OCI-LY3 (cell line): ENCODE measurements at regions not wholly inside any gene's neighbourhood (a gene's known extent, or its start where the extent isn't known, plus 50 kb on each side); places are given as distances from the start of the nearest gene placed in this dataset.

Experiments
- H2AFZ ChIP-seq: fragments of 200-600, 300-600 bp; shearing (Covaris generic); 2 replicates; pipeline ENCODE4 v1.6.0; 2014; ENCODE audit warnings: antibody characterized with exemption, low read depth, low read length
- H3K27ac ChIP-seq: fragments of 200-600, 300-600 bp; sonication (generic); 2 replicates; pipeline ENCODE4 v1.5.1; 2014; ENCODE audit warnings: mild to moderate bottlenecking, low read length, moderate library complexity, mixed read lengths
- H3K27me3 ChIP-seq: fragments of 200-600, 300-600 bp; sonication (generic); 2 replicates; pipeline ENCODE4 v1.6.1; 2014; ENCODE audit warnings: low read depth, low read length, mixed read lengths
- H3K36me3 ChIP-seq: fragments of 200-600, 300-600 bp; sonication (generic); replicated peaks from 2 replicates; pipeline ENCODE3; 2014; ENCODE audit warnings: low read depth, low read length, mixed read lengths
- H3K4me1 ChIP-seq: fragments of 300-600, 200-600 bp; sonication (generic); 2 replicates; pipeline ENCODE4 v1.6.1; 2014; ENCODE audit warnings: low read length, mixed read lengths
- H3K4me2 ChIP-seq: fragments of 200-600, 300-600 bp; sonication (generic); 2 replicates; pipeline ENCODE4 v1.6.1; 2014; ENCODE audit warnings: low read length, mixed read lengths
- H3K4me3 ChIP-seq: fragments of 300-600, 200-600 bp; sonication (generic); 2 replicates; pipeline ENCODE4 v1.5.1; 2014; ENCODE audit warnings: antibody characterized with exemption, mild to moderate bottlenecking, low read length, moderate library complexity
- H3K79me2 ChIP-seq: fragments of 300-600, 200-600 bp; shearing (Covaris generic); 2 replicates; pipeline ENCODE4 v1.6.1; 2014; ENCODE audit warnings: mild to moderate bottlenecking, low read length, mixed read lengths
- H3K9ac ChIP-seq: fragments of 300-600, 200-600 bp; shearing (Covaris generic); 2 replicates; pipeline ENCODE4 v1.6.0; 2014; ENCODE audit warnings: mild to moderate bottlenecking, low read length, moderate library complexity
- H3K9me3 ChIP-seq: fragments of 200-600, 300-600 bp; shearing (Covaris generic); 2 replicates; pipeline ENCODE4 v1.6.1; 2014; ENCODE audit warnings: low read length, mixed read lengths; ENCODE audit not compliant: insufficient read depth
- H4K20me1 ChIP-seq: fragments of 200-600, 300-600 bp; sonication (generic); 2 replicates; pipeline ENCODE4 v1.6.1; 2016; ENCODE audit warnings: low read length, mixed read lengths; ENCODE audit not compliant: insufficient read depth
- CTCF ChIP-seq: fragments of 200-600, 300-600 bp; sonication (generic); IDR thresholded peaks from 2 replicates; pipeline ENCODE4 v1.5.1; 2014; ENCODE audit warnings: antibody characterized with exemption, low read length, low read depth
- EZH2phosphoT487 ChIP-seq: fragments of 200-600 bp; shearing (Covaris generic); IDR thresholded peaks from 2 replicates; pipeline ENCODE4 v1.6.1; 2018; ENCODE audit warnings: antibody characterized with exemption, mixed run types, low read depth

- no peak for TF ChIP-seq CTCF
- no peak for TF ChIP-seq EZH2phosphoT487
- no peaks in the 10 kb centered on the region for H3K27me3 ChIP-seq
- H3K9ac ChIP-seq, result no peak overlapping the region
- no peaks in the 10 kb centered on the region for H3K79me2 ChIP-seq
- no peaks in the 10 kb centered on the region for H3K9me3 ChIP-seq
- no peaks in the 10 kb centered on the region for H3K4me1 ChIP-seq
- H3K27ac ChIP-seq, result no peak overlapping the region
- H4K20me1 ChIP-seq, result no peaks in the 10 kb centered on the region
- no peaks in the 10 kb centered on the region for H3K36me3 ChIP-seq
- H3K4me3 ChIP-seq, result no peak overlapping the region
- H2AFZ ChIP-seq, result no peak overlapping the region
- no peak overlapping the region; the same call in 1 of the 2 replicates for H3K4me2 ChIP-seq
Measured at GRCh38 chr16:80027007-80027965, 426.7 kb upstream of the MAF start.

GRCh38 chr16:80025236-80025635, 424.7 kb upstream of the MAF start:
- Histone ChIP-seq H3K27me3 (no peaks in the 10 kb centered on the region), H3K9ac (no peak overlapping the region), H3K4me2 (no peak overlapping the region), H3K4me3 (no peak overlapping the region), H3K9me3 (no peaks in the 10 kb centered on the region), H3K4me1 (no peaks in the 10 kb centered on the region), H3K36me3 (no peaks in the 10 kb centered on the region), H2AFZ (no peak overlapping the region), H3K27ac (no peak overlapping the region), H4K20me1 (no peaks in the 10 kb centered on the region), H3K79me2 (no peaks in the 10 kb centered on the region)
- TF ChIP-seq EZH2phosphoT487 (no peak), CTCF (no peak)

- Histone ChIP-seq H2AFZ (no peak overlapping the region), H3K27me3 (no peaks in the 10 kb centered on the region), H3K4me2 (no peak overlapping the region), H4K20me1 (no peaks in the 10 kb centered on the region), H3K4me3 (no peak overlapping the region), H3K9me3 (no peaks in the 10 kb centered on the region), H3K9ac (no peak overlapping the region), H3K27ac (no peak overlapping the region), H3K79me2 (no peaks in the 10 kb centered on the region), H3K36me3 (no peaks in the 10 kb centered on the region), H3K4me1 (no peaks in the 10 kb centered on the region)
- TF ChIP-seq EZH2phosphoT487 (no peak), CTCF (no peak)
Measured at GRCh38 chr16:80024443-80024842, 423.9 kb upstream of the MAF start.

GRCh38 chr16:80023865-80024264, 423.3 kb upstream of the MAF start:
- Histone ChIP-seq H3K4me2 (no peak overlapping the region), H3K4me1 (no peaks in the 10 kb centered on the region), H2AFZ (no peak overlapping the region), H3K79me2 (no peaks in the 10 kb centered on the region), H3K27ac (no peak overlapping the region), H3K9ac (no peak overlapping the region), H3K9me3 (no peaks in the 10 kb centered on the region), H3K4me3 (no peak overlapping the region), H3K36me3 (no peaks in the 10 kb centered on the region), H3K27me3 (no peaks in the 10 kb centered on the region), H4K20me1 (no peaks in the 10 kb centered on the region)
- TF ChIP-seq EZH2phosphoT487, result no peak
- no peak for TF ChIP-seq CTCF
